ENCODE measurements at regions not wholly inside any gene's neighbourhood (a gene's known extent, or its start where the extent isn't known, plus 50 kb on each side); places are given as distances from the start of the nearest gene placed in this dataset.

GRCh38 chr6:118751072-118751471, 99.7 kb upstream of the CEP85L start:
- no peak for TF ChIP-seq POLR2A (IDR thresholded peaks at IDR 0.05)
- TF ChIP-seq, protein P1, sequence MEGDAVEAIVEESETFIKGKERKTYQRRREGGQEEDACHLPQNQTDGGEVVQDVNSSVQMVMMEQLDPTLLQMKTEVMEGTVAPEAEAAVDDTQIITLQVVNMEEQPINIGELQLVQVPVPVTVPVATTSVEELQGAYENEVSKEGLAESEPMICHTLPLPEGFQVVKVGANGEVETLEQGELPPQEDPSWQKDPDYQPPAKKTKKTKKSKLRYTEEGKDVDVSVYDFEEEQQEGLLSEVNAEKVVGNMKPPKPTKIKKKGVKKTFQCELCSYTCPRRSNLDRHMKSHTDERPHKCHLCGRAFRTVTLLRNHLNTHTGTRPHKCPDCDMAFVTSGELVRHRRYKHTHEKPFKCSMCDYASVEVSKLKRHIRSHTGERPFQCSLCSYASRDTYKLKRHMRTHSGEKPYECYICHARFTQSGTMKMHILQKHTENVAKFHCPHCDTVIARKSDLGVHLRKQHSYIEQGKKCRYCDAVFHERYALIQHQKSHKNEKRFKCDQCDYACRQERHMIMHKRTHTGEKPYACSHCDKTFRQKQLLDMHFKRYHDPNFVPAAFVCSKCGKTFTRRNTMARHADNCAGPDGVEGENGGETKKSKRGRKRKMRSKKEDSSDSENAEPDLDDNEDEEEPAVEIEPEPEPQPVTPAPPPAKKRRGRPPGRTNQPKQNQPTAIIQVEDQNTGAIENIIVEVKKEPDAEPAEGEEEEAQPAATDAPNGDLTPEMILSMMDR (IDR thresholded peaks at IDR 0.05) = no peak
